GM21825 (cell line): ENCODE measurements at regions not wholly inside any gene's neighbourhood (a gene's known extent, or its start where the extent isn't known, plus 50 kb on each side); places are given as distances from the start of the nearest gene placed in this dataset.

Experiments
- ATAC-seq: cut with Tn5 transposase; IDR thresholded peaks from one replicate; pipeline ENCODE4 v1.9.1; 2021; ENCODE audit warnings: mild to moderate bottlenecking, moderate library complexity; ENCODE audit not compliant: unreplicated experiment

DNA sequence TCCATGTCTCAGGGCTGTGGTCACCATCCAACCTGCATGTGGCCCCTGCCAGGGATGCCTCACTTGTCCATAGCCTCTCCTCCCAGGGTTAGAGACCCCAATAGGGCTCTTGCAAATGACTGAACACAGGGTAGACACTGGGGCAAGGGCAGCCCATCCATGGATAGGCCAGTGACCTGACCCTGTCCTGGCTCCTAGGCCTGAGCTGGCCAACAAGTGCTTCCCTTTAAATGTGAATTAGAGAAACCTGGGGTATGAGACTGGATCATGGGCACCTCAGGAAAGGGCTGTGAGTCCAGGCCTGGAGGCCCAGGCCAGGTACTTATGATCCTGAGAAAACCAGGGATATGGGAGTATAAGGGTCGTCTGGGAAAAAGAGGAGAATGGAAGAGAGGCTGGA is 64.5 kb downstream of the COPS8 start:
- ATAC-seq = no peak

- no peak for ATAC-seq
Measured at GRCh38 chr2:237150831-237151375, 65.2 kb downstream of the COPS8 start.

- ATAC-seq = no peak
Measured at GRCh38 chr2:237152361-237152760, 66.7 kb downstream of the COPS8 start.

DNA sequence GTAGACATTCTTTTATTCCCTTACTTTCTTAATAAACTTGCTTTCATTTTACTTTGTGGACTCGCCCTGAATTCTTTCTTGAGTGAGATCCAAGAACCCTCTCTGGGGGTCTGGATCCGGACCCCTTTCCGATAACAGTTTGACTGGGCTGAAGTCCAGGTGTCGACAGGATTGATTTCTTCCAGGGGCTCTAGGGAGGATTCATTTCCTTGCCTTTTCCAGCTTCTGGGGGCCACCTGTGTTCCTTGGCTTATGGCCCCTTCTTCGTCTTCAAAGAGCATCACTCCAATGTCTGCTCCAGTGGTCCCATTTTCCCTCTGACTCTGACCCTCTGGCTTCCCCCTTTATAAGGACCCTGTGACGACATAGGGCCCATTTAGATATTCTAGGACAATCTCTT is 67.5 kb downstream of the COPS8 start:
- ATAC-seq = no peak

GRCh38 chr2:237154082-237154638 is 68.5 kb downstream of the COPS8 start:
- no peak for ATAC-seq

DNA sequence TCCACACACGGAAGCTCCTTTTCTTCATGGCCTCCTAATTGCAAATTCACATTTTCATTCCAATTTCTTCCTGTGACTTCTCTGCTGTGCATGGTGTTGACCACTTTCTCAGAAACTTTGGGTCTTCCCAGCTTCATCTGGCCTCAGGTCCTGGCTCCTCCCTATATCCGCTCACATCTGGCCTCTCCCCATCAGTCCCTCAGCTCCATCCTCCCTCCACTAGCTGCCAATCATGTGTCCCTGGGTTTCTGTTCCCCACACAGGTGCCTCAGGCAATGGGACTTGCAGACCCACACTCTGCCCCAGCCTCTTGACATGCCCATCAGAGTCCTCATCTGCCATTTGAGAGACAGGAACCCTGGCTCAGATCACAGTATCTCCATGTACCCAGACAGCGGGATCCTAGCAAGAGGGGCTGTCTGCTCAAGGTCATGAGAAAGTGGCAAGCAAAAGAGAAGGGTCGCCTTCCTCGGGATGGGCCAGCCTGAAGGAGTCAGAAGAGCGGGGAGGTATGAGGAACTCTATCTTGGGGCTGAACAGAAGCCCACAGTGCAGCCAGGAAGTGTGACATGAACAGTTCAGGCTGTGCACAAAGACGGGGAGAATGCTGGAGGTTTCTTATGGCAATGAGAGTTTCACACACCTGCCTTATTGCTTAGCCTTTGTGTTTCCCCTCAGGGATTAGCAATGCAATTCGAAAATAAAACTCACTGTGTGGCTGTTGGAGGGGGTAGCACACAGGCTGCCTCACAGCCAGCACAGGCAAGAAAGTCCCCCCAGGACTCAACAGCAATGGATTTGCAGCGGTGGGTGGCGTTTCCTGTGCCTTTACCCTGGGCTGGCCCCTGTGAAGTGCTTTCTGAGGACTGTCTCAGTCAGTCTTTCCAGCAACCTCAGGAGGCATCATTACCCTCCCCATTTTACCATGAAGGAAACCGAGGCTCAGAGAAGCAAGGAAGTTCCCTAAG is 69.5 kb downstream of the COPS8 start:
- no peak for ATAC-seq

DNA sequence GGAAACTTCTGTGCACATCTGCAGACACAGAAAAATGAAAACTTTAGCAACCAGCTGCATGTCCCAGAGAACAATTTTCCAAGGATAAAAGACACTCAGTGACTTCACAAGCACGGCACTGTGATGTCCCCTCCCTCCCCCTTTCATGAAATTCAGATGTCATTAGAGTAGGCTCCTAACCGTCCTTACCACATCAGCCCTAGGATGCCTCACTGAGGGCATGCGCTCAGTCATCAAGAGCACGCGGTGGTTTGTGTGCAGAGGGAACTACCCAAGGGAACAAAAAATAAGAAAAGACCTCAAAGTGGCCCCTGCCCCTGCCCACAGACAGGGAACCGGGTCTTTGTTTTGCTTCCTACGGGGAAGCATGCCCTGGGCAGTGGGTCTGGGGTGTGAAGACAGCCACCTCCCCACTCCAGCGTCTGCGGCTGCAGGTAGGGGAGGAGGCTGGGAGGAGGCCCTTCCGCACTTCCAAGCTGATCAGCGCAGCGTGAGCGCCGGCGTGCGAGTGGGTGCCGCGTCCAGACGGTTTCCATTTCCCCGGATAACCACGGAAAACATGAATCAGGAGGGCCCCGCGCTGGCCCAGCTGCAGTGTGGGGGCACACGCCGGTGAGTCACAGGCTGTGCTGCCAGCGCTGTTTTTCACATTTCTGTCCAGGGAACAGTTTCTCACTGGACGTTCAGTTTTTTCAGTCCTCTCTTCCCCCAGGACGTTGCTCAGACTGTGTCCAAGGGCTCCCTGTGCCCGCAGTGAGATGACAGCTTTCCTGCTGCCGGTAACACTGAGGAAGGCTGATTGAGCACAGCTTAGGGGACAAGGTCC is 70.6 kb downstream of the COPS8 start:
- no peak for ATAC-seq

DNA sequence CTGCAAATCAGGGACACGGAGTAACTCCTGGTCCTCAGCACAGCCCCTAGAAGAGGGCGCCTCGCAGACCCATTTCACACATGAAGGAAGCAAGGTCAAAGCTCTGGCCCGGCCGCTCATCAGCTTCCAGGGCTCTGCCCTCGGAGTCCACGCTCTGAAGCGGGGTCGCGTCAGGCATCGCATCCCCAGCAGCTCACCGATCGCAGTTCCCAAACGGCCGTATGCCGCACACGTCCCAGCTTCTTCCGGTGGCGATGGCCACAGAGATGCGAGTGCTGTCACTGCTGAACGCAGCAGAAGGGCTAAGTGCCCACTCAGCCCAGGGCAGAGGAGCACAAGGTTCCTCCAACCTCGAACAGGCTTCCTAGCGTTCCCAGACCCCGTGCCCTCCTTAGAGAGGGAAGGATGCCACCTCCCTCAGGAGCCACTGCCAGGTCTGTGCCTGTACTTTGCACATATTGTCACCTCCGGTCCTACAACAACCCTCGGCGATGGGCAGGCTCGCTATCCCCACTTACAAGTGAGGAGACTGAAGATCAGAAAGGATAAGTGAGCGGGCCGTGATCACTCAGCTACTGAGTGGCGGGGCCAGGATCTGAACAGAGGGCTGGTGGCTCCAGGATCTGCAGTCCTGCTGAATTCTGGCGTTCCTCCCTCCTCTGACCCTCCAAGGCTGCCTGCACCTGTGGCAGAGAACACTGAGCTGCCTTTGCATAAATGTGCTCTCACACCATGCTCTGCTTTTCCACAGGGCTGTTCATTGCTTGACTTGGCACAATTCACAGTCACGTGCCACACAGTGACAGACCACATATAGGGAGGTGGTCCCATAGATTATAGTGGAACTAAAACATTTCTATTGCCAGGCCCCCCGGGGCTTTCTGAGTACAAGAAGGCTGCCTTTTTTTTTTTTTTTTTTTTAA is 71.4 kb downstream of the COPS8 start:
- no peak for ATAC-seq

DNA sequence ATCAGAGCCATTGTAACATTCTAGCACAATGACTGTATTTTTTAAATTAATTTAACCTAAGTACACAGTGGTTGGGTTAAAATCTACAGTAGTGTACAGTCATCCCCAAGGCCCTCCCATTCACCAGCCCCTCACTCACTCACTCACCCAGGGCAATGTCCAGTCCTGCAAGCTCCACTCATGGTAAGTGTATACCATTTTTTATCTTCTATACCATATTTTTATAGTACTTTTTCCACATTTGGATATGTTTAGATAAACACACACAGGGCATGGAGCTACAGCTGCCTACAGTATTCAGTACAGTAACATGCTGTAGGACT is 72.1 kb downstream of the COPS8 start:
- no peak for ATAC-seq

- ATAC-seq = no peak
Measured at GRCh38 chr2:237158194-237158593, 72.5 kb downstream of the COPS8 start.

DNA sequence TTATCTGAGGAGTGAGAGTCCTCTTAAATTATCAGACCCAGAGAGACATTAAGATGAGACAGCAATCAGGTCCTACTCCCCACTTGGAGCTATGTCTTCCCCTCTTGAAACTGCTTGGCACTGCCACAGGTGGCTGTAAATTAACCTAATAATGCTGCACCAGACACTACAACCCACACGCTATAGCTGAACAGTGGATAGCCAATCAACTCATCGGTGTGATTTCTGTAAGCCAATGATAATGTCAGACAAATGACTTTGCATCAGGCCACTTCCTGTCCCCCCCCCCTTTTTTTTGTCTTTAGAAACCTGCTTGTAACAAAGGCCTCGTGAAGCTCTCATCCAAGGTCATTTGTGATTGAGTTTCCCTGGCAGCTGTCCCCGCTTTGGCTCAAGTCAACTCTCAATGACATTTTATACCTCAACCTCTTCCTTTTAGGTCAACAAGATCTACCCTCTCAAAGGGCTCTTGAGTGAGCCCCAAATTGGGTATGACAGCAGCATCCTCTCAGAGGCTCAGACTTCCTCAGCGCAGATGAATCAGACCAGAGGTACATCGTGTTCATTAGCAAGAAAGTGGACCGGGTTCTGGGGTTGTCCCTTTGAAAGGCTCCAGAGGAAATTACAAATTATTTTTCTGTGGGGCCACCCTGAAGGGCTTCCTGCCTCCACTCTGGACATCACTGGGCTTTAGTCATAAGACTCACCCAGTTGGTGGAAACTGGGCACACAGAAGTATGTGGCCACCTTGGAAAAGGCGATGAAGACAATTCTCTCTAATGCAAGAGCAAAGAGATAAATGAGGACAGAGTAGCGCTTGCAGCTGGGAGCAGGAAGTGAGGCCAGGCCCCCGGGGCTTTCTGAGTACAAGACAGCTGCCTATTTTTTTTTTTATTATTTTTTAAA is 73.6 kb downstream of the COPS8 start:
- ATAC-seq = no peak

- ATAC-seq = no peak
Measured at GRCh38 chr2:237160271-237160919, 74.7 kb downstream of the COPS8 start.

DNA sequence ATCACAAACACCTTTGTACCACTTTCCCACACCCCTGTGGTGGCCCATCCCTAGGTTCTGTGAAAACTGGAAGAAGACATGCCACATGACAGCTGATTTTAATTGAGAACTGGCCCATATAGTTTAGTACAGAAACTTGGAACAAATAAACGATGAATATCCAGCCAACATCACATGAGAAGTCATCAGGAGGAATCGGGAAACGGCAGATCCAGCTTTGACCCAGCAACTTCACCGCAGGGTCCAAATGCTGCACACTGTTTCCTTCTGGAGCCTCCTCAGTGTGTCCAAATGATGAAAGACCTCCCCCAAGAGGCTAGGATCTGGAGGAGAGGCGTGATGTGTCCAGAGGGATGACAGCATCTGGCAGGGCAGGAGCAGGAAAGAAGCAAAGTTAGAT is 75.5 kb downstream of the COPS8 start:
- ATAC-seq = no peak

DNA sequence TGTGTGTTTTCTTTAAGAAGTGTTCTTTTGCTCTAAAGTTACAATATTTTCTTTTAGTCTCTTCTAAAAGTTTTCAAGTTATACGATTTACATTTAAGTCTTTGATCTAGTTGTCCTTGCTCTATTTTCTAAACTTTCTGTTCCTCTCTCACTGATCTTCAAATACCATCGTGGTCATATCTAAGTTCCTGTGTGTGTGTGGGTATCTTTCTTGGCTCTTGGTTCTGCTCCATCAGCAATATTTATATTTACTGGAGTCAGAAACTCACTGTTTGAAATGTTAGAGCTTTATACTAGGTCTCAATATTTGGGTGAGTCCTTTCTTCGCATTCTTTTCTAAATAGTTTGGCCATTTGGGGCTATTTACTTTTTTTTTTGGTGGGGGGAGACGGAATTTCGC is 77.3 kb downstream of the COPS8 start:
- ATAC-seq = no peak

DNA sequence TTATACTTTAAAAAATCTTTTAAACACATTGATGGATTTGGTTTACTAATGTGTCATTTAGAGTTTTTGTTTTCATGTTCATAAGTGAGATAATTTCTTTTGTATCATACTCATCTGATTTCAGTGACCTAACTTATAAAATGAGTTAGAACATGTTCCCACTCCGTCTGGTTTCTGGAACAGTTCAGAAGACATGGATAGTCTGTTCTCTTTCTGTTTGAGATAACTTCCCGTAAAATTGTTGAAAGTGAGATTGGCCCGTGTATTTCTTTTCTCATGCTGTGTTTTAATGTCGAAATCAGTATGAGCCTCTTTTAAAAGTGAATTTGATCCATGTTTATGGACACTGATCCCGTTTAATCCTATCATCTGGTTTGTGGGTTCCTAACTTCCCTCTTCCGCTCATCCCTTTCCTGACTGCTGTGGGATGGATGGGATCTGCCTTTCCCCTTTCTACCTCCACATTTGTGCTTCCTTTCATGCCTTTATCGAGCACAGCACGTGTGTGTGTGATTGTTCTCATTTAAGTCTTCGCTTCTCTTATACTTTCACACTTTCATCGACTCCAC is 78.9 kb downstream of the COPS8 start:
- no peak for ATAC-seq

- no peak for ATAC-seq
Measured at GRCh38 chr2:237165405-237166276, 80.0 kb downstream of the COPS8 start.

GRCh38 chr2:237167038-237167437 is 81.3 kb downstream of the COPS8 start:
- no peak for ATAC-seq

- ATAC-seq = no peak
Measured at GRCh38 chr2:237167934-237168333, 82.2 kb downstream of the COPS8 start.
